T-helper 9 cell (primary cell): ENCODE measurements at regions not wholly inside any gene's neighbourhood (a gene's known extent, or its start where the extent isn't known, plus 50 kb on each side); places are given as distances from the start of the nearest gene placed in this dataset.

Experiments used
- DNase-seq: peaks from one replicate; pipeline ENCODE4 v3.0.0-alpha.2; 2020

GRCh38 chr3:7793786-7794185 lies 707.8 kb upstream of the LMCD1 start:
- no peak for DNase-seq

DNA sequence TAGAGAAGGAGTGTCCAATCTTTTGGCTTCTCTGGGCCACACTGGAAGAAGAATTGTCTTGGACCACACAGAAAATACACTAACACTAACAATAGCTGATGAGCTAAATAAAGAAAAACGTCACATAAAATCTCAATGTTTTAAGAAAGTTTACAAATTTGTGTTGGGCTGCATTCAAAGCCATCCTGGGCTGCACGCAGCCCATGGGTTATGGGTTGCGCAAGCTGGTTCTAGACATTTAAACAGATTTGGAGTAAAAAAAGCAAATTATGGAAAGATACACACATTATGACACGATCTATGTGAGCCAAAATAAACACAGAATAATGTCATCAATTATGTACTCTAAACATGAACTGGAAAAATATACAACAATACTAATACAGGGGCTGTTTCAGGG lies 703.3 kb upstream of the LMCD1 start:
- no peak for DNase-seq

GRCh38 chr3:7800006-7800780 lies 701.4 kb upstream of the LMCD1 start:
- DNase-seq = no peak

- DNase-seq = no peak
Observed at GRCh38 chr3:7812490-7812889, 689.1 kb upstream of the LMCD1 start.

GRCh38 chr3:7813365-7813764 lies 688.3 kb upstream of the LMCD1 start:
- no peak for DNase-seq

GRCh38 chr3:7817239-7817638 lies 684.4 kb upstream of the LMCD1 start:
- no peak for DNase-seq

- no peak for DNase-seq
Observed at GRCh38 chr3:7820969-7821368, 680.7 kb upstream of the LMCD1 start.

DNA sequence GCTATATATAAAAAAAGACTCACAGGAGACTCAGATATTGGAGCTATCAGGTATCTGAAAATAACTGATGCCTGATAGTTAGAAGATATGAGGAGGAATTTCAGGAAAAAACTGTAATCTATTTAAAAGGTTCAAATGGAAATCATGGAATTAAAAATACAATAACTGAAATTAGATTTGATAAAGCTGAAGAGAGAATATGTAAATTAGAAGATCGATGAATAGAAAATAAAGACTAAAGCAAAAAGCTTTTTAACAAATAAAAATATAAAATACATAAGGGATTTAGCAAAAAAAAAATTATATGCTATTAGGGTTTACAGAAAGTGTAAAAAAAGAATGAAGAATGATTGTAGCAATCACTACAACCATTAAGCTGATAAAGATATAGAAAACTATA lies 679.8 kb upstream of the LMCD1 start:
- no peak for DNase-seq

GRCh38 chr3:7841451-7841850 lies 660.2 kb upstream of the LMCD1 start:
- no peak for DNase-seq

GRCh38 chr3:7843441-7843840 lies 658.2 kb upstream of the LMCD1 start:
- no peak for DNase-seq

DNA sequence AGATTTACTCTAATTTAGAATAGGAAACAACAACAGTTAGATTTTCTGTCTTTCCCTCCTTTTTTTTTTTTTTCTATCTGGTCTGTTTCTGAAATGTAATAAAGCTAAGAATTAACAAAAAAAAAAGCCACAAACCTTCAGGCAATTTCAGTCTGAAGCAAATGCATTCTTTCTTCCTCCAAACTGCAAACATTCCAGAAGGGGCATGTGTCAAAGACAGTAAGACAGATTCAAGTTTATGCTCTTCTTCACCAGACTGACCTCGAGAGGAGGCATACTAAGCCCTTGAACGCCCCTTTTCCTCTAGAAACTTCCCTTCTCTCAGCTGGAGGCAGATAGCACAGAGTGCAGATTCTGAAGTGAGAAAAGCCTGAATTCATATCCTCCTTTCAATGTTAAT lies 654.6 kb upstream of the LMCD1 start:
- no peak for DNase-seq

DNA sequence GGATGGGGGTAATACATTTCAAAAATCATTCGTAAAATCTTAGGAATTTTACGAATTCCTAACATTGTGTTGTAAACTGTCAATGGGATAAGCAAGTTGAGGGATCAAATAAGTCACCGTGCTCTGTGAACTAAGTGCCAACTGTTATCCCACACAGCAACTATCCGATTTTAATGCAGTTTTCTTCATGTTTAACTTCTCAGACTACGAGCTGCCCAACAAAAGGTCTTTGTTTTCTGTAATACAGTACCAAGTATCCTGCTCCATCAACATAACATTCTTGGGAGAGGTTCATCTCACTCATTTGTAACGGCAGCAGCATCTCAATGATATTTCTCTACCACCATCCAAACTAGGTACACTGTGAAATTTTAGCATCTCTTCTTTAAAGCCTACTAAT lies 654.1 kb upstream of the LMCD1 start:
- no peak for DNase-seq

DNA sequence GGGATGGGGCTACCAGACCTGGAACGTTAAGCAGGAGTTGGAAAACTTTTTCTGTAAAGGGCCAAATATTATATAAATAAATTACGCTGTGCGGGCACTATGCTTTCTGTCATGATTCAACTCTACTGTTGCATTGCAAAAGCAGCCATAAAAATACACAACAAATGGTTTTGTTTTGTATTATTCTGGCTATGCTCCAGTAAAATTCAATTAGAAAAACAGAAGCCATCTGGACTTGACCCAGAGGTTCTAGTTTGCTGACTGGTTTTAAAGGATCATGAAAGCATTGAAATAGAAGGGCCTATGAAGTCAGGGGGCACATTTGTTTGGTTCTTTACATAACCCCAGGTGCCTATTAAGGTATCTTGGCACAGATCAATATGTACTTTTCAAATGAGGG lies 647.4 kb upstream of the LMCD1 start:
- DNase-seq = no peak

DNA sequence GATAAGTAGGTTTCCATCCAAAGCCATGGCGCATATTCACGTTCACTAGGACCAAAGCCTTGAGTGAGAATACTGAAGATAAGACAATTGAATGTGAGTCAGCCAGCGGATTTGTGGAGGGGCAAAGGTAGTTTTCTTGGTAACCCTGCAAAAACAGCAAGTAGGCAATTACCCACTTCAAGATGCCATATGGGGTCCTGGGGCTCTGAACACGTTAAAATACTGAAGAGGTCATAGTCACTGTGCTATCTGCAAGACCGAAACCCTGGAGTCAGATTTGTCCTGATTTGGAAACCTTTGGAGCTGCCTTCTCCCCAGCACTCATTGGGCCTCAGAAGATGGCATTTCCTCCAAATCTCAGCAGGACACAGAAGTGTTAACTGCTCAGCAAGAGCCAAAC lies 646.9 kb upstream of the LMCD1 start:
- DNase-seq = no peak

- DNase-seq = no peak
Observed at GRCh38 chr3:7865611-7866010, 636.0 kb upstream of the LMCD1 start.

DNA sequence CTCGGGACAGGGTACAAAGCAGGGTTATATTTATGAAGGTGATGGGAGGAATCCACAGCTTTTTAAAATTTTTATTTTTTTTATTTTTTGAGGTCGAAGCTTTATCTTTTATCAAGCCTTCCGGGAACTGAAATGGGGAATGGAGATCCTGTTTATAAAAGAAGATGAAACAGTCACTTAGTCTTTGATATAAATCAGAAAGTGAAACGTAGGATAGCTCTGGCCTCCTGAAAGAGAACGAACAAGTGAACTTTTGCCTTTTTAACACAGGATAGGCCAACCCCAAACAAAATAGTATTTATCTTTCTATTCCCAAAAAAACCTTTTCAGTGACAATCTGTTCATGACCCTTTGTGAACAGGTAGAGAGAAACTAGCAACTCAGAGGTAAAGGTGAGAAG lies 634.0 kb upstream of the LMCD1 start:
- DNase-seq = no peak

GRCh38 chr3:7871003-7871560 lies 630.5 kb upstream of the LMCD1 start:
- DNase-seq = no peak

DNA sequence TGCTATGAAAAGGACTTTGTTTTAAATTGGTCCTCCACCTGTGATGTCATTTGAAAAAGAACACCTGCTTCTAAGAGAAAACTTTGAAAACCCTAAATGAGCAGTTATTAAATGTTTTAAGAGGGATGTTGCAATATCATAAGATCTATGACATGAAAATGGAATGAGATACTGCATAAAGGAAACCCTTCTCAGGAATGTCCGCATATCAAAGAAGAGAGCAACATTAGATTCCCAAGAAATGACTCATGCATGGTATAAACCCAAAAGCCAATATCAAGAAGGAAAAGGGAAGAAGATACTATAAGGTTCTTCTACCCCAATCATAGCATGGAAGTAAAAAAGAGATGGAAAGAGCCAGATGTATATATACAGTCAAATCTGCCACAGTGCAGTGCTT lies 627.5 kb upstream of the LMCD1 start:
- no peak for DNase-seq

- no peak for DNase-seq
Observed at GRCh38 chr3:7875925-7876324, 625.7 kb upstream of the LMCD1 start.

- peak; percentile 11 for DNase-seq
Observed at GRCh38 chr3:7876741-7877297, 624.8 kb upstream of the LMCD1 start.

DNA sequence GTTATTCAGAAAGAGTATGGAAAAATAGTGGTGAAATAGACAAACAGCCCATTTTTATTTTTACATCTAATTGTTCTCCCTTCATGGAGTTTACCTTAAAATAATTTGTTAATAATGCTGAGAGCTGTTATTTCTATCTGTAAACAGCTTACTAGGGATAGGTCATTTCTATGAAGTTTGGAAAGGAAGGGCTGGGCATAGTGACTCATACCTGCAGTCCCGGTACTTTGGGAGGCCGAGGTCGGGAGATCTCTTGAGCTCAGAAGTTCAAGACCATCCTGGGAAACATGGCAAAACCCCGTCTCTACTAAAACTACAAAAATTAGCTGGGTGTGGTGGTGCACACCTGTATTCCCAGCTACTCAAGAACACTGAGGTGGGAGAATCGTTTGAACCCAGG lies 624.3 kb upstream of the LMCD1 start:
- no peak for DNase-seq

- no peak for DNase-seq
Observed at GRCh38 chr3:7879572-7879971, 622.1 kb upstream of the LMCD1 start.

GRCh38 chr3:7881946-7882345 lies 619.7 kb upstream of the LMCD1 start:
- no peak for DNase-seq

GRCh38 chr3:7897655-7898054 lies 604.0 kb upstream of the LMCD1 start:
- DNase-seq = no peak

DNA sequence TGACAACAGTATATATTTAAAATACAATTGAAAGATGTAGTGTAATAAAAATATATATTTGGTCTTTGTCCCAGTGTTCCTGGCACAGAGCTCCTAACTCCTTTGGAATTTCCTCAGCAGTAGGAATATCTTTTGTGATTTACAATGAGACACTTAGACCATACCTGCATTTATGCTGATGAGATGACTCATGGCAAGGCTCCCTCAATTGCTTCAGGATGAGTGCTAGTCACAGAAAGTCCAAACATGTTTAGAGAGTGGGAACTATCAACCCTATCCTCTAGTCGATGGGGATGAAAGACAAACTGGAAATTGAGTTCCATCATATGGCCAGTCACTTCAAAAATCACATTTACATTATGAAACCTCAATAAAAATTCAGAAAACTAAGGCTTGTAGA lies 588.3 kb upstream of the LMCD1 start:
- DNase-seq = no peak
